Neuronal stem cell (in vitro differentiated cells): ENCODE measurements at regions not wholly inside any gene's neighbourhood (a gene's known extent, or its start where the extent isn't known, plus 50 kb on each side); places are given as distances from the start of the nearest gene placed in this dataset.

Experiments
- DNase-seq: peaks from one replicate; pipeline ENCODE4 v3.0.0-alpha.2; 2013; ENCODE audit warnings: low spot score
- H2AFZ ChIP-seq: one replicate; pipeline ENCODE4 v1.6.1; 2013; ENCODE audit warnings: mild to moderate bottlenecking, low read length, inconsistent platforms
- H2AK5ac ChIP-seq: 2 replicates; pipeline ENCODE4 v1.6.1; 2013; ENCODE audit warnings: low read depth, mild to moderate bottlenecking, inconsistent platforms, low read length, moderate library complexity, mixed read lengths
- H2BK120ac ChIP-seq: 2 replicates; pipeline ENCODE4 v1.6.1; 2013; ENCODE audit warnings: low read depth, mild to moderate bottlenecking, inconsistent platforms, low read length, moderate library complexity, mixed read lengths
- H2BK12ac ChIP-seq: one replicate; pipeline ENCODE4 v1.6.1; 2013; ENCODE audit warnings: low read length, inconsistent platforms
- H2BK15ac ChIP-seq: 2 replicates; pipeline ENCODE4 v1.6.1; 2013; ENCODE audit warnings: mild to moderate bottlenecking, low read length, inconsistent platforms, mixed read lengths
- H2BK5ac ChIP-seq: one replicate; pipeline ENCODE4 v1.6.1; 2013; ENCODE audit warnings: inconsistent platforms, mild to moderate bottlenecking, low read length, moderate library complexity
- H3K14ac ChIP-seq: one replicate; pipeline ENCODE4 v1.6.1; 2013; ENCODE audit warnings: low read length, inconsistent platforms
- H3K18ac ChIP-seq: 2 replicates; pipeline ENCODE4 v1.6.1; 2013; ENCODE audit warnings: low read length, inconsistent platforms
- H3K23ac ChIP-seq: 2 replicates; pipeline ENCODE4 v1.6.1; 2013; ENCODE audit warnings: low read depth, mild to moderate bottlenecking, mixed read lengths, low read length, inconsistent platforms; ENCODE audit not compliant: poor library complexity
- H3K27ac ChIP-seq: replicated peaks from 3 replicates; pipeline ENCODE4 v1.5.1; 2013; ENCODE audit warnings: low read length, inconsistent platforms
- H3K27me3 ChIP-seq, 3 experiments: 2 replicates each; pipeline ENCODE4 v1.6.1; 2013; ENCODE audit warnings: low read length in 3 of 3, mild to moderate bottlenecking in 2 of 3, inconsistent platforms in 1 of 3, low read depth in 1 of 3, mixed read lengths in 1 of 3, moderate library complexity in 1 of 3; ENCODE audit not compliant: control insufficient read depth in 3 of 3, insufficient read depth in 3 of 3
- H3K36me3 ChIP-seq, 2 donors: replicated peaks in 1 of 2; 2 replicates each; pipeline ENCODE4 v1.6.1; 2013; ENCODE audit warnings: low read length in 2 of 2; ENCODE audit not compliant: control insufficient read depth in 2 of 2, insufficient read depth in 2 of 2
- H3K4ac ChIP-seq: 2 replicates; pipeline ENCODE4 v1.6.1; 2013; ENCODE audit warnings: inconsistent platforms, mild to moderate bottlenecking, low read length, moderate library complexity
- H3K4me1 ChIP-seq, 2 donors: 1 replicate in 1 of 2; 2 replicates in 1 of 2; pipeline ENCODE4 v1.6.1; 2013; ENCODE audit warnings: low read length in 2 of 2, low read depth in 1 of 2; ENCODE audit not compliant: control insufficient read depth in 2 of 2, insufficient read depth in 1 of 2
- H3K4me2 ChIP-seq: one replicate; pipeline ENCODE4 v1.6.1; 2013; ENCODE audit warnings: mild to moderate bottlenecking, low read length, inconsistent platforms; ENCODE audit not compliant: insufficient read depth, poor library complexity, severe bottlenecking
- H3K4me3 ChIP-seq, 2 donors: 2 replicates each; pipeline ENCODE4 v1.5.1; 2013; ENCODE audit warnings: low read length in 2 of 2, mild to moderate bottlenecking in 2 of 2, inconsistent platforms in 1 of 2, moderate library complexity in 1 of 2
- H3K79me1 ChIP-seq: one replicate; pipeline ENCODE4 v1.6.1; 2013; ENCODE audit warnings: low read depth, mild to moderate bottlenecking, inconsistent platforms, low read length, moderate library complexity
- H3K9ac ChIP-seq: one replicate; pipeline ENCODE4 v1.6.1; 2013; ENCODE audit warnings: mild to moderate bottlenecking, low read depth, low read length, inconsistent platforms; ENCODE audit not compliant: poor library complexity
- H3K9me3 ChIP-seq, 2 donors: replicated peaks in 1 of 2; 2 replicates each; pipeline versions ENCODE3 to v1.6.1; 2013; ENCODE audit warnings: low read length in 2 of 2, mild to moderate bottlenecking in 2 of 2, inconsistent platforms in 1 of 2, low read depth in 1 of 2, mixed read lengths in 1 of 2, moderate library complexity in 1 of 2; ENCODE audit not compliant: control insufficient read depth in 2 of 2, insufficient read depth in 1 of 2
- H4K8ac ChIP-seq: one replicate; pipeline ENCODE4 v1.6.1; 2013; ENCODE audit warnings: low read depth, mild to moderate bottlenecking, inconsistent platforms, low read length, moderate library complexity
- H4K91ac ChIP-seq: one replicate; pipeline ENCODE4 v1.6.1; 2013; ENCODE audit warnings: low read length, low read depth, mild to moderate bottlenecking, inconsistent platforms; ENCODE audit not compliant: poor library complexity
- WGBS, 2 donors: extraction: QIAGEN DNeasy Blood & Tissue Kit; methylation state at CpG; one replicate each; pipeline ENCODE4 v1.1.7; 2013; ENCODE audit warnings: missing lambda C conversion rate in 2 of 2, mixed read lengths in 1 of 2; ENCODE audit not compliant: insufficient read length in 2 of 2, insufficient replicate concordance in 1 of 2; ENCODE audit errors: extremely low coverage in 2 of 2; 5-methylcytosine and 5-hydroxymethylcytosine counted together

GRCh38 chr5:122721127-122721526 is 53.8 kb upstream of the SNX2 start:
- no peak overlapping the region for H2AFZ ChIP-seq
- no peaks in the 10 kb centered on the region for H3K36me3 ChIP-seq
- no peak overlapping the region for H2BK5ac ChIP-seq
- H3K4me3 ChIP-seq, result no peak overlapping the region
- H3K18ac ChIP-seq, result no peak overlapping the region
- WGBS, 2 donors, result no CpG with 5 or more reads among the region's 3 CpGs
- H3K79me1 ChIP-seq, result no peaks in the 10 kb centered on the region
- no peak overlapping the region for H2AK5ac ChIP-seq
- H3K14ac ChIP-seq, result no peak overlapping the region
- H3K23ac ChIP-seq, result no peak overlapping the region
- H4K8ac ChIP-seq, result no peak overlapping the region
- no peaks in the 10 kb centered on the region for H3K27me3 ChIP-seq
- no peak overlapping the region for H3K4ac ChIP-seq
- H4K91ac ChIP-seq, result no peak overlapping the region
- no peak overlapping the region for H3K9ac ChIP-seq
- H2BK12ac ChIP-seq, result no peak overlapping the region
- H3K27ac ChIP-seq, result no peak overlapping the region
- DNase-seq, result no peak
- H3K4me2 ChIP-seq, result no peak overlapping the region
- no peaks in the 10 kb centered on the region for H3K9me3 ChIP-seq
- no peaks in the 10 kb centered on the region for H3K4me1 ChIP-seq
- no peak overlapping the region for H2BK15ac ChIP-seq
- no peak overlapping the region for H2BK120ac ChIP-seq

GRCh38 chr5:122722341-122722740 is 52.5 kb upstream of the SNX2 start:
- no peak overlapping the region for H2BK120ac ChIP-seq
- no peak overlapping the region for H2BK5ac ChIP-seq
- no peak overlapping the region for H3K4ac ChIP-seq
- H3K4me2 ChIP-seq, result no peak overlapping the region
- no peaks in the 10 kb centered on the region for H3K79me1 ChIP-seq
- no peaks in the 10 kb centered on the region for H3K9me3 ChIP-seq
- H2AFZ ChIP-seq, result no peak overlapping the region
- no peak overlapping the region for H2BK15ac ChIP-seq
- no peak overlapping the region for H2AK5ac ChIP-seq
- H4K8ac ChIP-seq, result no peak overlapping the region
- no peak for DNase-seq
- WGBS, 2 donors, result no CpG with 5 or more reads among the region's 2 CpGs
- H3K14ac ChIP-seq, result no peak overlapping the region
- no peak overlapping the region for H4K91ac ChIP-seq
- no peak overlapping the region for H3K4me3 ChIP-seq
- H3K36me3 ChIP-seq, result no peaks in the 10 kb centered on the region
- no peak overlapping the region for H2BK12ac ChIP-seq
- H3K27me3 ChIP-seq, result no peaks in the 10 kb centered on the region
- no peak overlapping the region for H3K23ac ChIP-seq
- H3K27ac ChIP-seq, result no peak overlapping the region
- no peaks in the 10 kb centered on the region for H3K4me1 ChIP-seq
- H3K9ac ChIP-seq, result no peak overlapping the region
- H3K18ac ChIP-seq, result no peak overlapping the region

GRCh38 chr5:122723606-122724352 is 51.1 kb upstream of the SNX2 start:
- no peak overlapping the region for H3K27ac ChIP-seq
- H3K79me1 ChIP-seq, result no peaks in the 10 kb centered on the region
- no peak overlapping the region for H2AFZ ChIP-seq
- H3K9me3 ChIP-seq, result no peaks in the 10 kb centered on the region
- H3K23ac ChIP-seq, result no peak overlapping the region
- H3K4me1 ChIP-seq, result no peaks in the 10 kb centered on the region
- no peaks in the 10 kb centered on the region for H3K27me3 ChIP-seq
- no peak overlapping the region for H2BK12ac ChIP-seq
- DNase-seq, result no peak
- no peak overlapping the region for H3K4ac ChIP-seq
- H2BK15ac ChIP-seq, result no peak overlapping the region
- no peak overlapping the region for H3K4me3 ChIP-seq
- H3K14ac ChIP-seq, result no peak overlapping the region
- no peak overlapping the region for H4K8ac ChIP-seq
- H3K4me2 ChIP-seq, result no peak overlapping the region
- H3K9ac ChIP-seq, result no peak overlapping the region
- H2BK120ac ChIP-seq, result no peak overlapping the region
- no peak overlapping the region for H4K91ac ChIP-seq
- no peak overlapping the region for H2BK5ac ChIP-seq
- no peaks in the 10 kb centered on the region for H3K36me3 ChIP-seq
- no peak overlapping the region for H2AK5ac ChIP-seq
- no peak overlapping the region for H3K18ac ChIP-seq
- no CpG with 5 or more reads among the region's 4 CpGs for WGBS, 2 donors
